CD1c-positive myeloid dendritic cell (primary cell): ENCODE measurements at regions not wholly inside any gene's neighbourhood (a gene's known extent, or its start where the extent isn't known, plus 50 kb on each side); places are given as distances from the start of the nearest gene placed in this dataset.
"Not testable (repeated sequence)": the region's sequence is repeated elsewhere in the genome, so short reads cannot be mapped to it uniquely, and the experiment has no call there.

ENCODE experiments used
- DNase-seq: peaks from one replicate; pipeline ENCODE4 v3.0.0-alpha.2; 2016; ENCODE audit errors: extremely low spot score

DNA sequence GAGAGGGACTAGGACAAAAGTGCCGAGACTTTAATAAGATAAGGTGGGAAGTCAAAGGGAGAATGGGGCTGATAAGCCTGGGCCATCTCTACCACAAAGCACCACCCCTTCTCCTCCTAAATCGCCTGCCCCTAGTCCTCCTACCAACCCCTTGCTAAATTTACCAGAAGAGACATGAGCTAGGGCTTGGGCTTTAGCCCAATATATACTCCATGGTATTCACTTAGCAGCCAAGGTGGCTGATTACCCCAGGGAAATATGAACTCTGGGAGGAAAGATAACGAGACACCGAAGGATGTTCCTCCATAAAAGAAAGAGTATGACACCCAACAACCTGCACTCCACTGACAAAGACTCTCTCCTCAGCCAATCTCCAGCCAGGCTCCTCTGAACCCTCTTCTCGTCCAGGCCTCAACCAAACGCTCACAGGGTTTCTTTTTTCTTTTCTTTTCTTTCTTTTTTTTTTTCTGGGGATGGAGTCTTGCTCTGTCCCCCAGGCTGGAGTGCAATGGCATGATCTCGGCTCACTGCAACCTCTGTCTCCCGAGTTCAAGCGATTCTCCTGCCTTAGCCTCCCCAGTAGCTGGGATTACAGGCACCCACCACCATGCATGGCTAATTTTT is 610.2 kb downstream of the UQCRFS1 start:
- no peak for DNase-seq

DNA sequence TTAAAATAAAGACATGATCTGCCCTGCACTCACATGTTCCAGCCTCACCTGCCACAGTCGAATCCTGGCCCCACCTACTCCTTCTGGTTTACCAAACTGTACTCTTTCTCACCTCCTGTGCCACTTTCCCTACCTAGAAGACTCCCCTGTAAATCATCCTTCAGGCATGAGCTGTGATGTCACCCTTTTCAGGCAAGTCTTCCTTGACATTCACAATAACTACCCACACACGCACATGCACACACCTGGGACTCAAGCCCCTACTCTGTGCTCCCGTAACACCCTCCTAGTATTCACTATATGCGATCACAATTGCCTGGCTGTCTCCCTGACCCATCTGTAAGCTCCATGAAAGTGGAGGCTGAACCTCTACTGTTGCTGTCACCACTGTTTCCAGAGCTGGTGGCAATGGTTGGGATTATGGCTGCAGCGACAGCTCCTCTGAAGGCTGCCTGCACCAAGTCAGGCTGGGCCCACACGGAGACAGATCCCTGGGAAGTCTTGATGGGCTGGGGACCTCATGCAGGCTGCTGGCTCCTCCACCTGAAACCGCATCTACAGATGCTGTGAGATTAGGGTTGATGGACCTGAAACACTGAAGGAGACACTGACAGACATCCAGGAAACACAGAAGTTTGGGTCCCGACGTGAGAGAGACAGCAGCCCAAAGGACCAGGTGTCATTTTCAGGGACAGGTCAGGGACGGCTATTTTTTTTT is 611.1 kb downstream of the UQCRFS1 start:
- DNase-seq = no peak

- no peak for DNase-seq
Observed at GRCh38 chr19:28598861-28599260, 614.1 kb downstream of the UQCRFS1 start.

DNA sequence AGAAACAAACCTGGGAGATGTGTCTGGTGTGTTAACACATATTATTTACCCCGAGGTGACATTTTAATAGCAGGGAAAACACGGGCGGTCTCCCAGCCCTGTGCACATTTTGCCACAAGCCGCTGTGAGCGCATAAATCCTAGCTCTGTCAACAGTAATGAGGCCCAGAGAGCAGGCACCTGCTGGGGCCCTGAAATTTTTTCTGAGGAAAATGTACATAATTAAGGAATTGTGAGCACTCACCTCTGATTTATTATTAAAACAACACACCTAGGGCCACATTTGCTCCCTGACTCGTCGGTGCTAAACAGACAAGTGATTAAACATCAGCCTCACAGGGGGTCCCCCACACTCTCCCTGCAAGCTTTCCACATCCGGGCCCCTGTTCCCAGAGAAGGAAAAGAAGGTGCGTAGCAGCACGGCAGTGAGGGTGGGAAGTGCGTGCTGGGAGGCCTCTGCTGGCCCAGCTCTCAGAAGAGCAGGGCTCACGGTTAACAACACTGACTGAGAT is 616.3 kb downstream of the UQCRFS1 start:
- no peak for DNase-seq

DNA sequence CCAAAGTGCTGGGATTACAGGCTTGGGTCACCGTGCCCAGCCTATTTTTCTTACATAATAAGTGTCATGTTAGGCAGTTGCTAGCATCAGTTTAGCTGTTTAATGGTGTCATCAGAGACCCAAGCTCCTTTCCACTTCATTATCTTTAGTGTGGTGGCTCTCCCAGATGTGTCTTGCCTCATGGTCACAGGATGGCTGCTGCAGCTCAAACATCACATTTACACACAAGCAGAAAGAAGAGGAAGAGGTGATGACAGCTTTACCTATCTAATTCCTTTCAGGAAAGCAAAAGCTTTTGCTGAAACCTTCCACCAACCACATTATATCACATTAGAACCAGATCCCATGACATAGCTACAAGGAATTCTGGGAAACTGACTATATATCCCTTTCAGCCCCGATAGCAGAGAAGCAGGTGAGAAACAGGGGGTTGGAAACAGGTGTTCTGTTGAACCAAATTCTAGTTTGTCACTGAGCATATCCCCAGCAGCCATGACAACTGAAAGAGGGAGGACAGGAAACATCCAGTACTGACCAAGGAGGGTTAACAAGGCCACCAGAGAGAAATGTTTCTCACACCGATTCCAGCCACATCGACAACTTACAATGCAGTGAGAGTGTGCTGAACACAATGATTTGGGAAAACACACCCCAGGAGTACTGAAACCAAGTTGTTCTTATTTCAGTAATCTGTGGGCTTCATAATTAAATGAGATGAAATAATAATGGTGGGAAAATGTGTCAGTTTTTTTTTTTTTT is 617.0 kb downstream of the UQCRFS1 start:
- no peak for DNase-seq

GRCh38 chr19:28594737-28595136 is 618.2 kb downstream of the UQCRFS1 start:
- DNase-seq = no peak

GRCh38 chr19:28589991-28590411 is 623.0 kb downstream of the UQCRFS1 start:
- DNase-seq = not testable (repeated sequence)

- no peak for DNase-seq
Observed at GRCh38 chr19:28586474-28586873, 626.5 kb downstream of the UQCRFS1 start.

- no peak for DNase-seq
Observed at GRCh38 chr19:28585796-28586195, 627.2 kb downstream of the UQCRFS1 start.

DNA sequence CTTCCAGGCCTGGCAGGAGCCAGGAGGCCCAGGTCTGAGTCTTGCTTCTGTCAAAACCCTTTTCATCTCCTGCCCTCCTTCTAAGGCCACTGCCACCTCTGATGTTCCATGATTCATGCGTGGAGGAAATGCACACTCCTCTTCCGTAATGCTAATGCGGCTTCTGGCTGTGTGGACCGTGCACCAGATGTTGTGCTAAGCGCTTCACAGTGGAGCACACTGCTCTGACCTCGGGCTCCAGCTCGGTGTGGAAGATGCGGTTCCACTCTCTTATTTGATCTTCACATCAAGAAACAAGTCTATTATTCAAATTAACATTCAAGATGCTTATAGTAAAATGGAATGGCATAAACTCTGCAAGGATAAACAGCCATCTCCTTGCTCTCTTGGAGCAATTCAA is 629.2 kb downstream of the UQCRFS1 start:
- no peak for DNase-seq

DNA sequence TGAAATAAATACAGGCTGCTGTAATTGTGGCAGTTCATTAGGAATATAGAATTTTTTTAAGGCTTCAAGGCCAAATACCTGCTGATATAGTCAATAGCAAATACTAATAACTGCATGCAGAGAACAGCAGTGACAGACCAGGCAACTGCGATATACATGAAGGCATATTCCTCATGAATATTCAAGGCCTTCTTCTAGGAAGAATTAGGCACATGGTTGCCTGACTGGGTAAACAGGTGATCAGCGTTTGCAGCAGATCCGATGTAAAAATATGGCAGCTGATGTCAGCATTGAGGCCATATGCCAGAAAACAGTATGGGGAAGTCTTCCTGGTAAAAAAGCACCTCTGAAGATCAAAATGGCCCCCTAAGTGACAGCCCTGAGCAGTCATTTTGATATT is 629.7 kb downstream of the UQCRFS1 start:
- no peak for DNase-seq

DNA sequence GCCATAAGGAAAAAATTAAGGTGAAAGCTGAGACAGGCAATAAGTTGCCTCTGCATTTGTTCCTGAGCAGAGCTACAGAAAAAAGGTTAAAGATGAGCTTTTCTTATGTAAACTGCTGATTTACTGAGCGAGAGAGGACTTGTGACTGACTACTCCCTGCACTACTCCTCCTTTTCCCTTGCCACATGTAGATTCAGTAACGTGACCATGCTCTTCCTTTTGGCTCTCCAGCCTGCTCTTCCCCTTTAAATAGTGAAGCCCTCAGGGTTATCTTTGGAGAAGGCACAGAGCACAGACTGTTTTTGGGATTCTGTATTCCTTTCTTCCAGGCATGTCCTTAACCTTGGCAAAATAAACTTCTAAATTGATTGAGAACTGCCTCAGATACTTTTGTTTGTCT is 630.2 kb downstream of the UQCRFS1 start:
- no peak for DNase-seq

DNA sequence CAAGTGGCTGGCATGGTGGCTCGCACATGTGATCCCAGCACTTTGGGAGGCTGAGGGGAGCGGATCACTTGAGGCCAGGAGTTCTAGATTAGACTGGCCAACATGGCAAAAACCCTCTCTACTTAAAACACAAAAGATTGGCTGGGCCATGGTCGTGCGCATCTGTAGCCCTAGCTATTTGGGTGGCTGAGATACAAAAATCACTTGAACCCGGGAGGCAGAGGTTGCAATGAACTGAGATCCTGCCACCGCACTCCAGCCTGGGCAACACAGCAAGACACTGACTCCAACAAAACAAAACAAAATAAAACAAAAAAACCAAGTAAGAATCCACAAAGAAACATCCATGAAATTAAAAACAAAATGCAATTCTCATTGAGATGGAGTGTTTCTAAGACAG is 630.6 kb downstream of the UQCRFS1 start:
- DNase-seq = no peak

GRCh38 chr19:28581468-28581770 is 631.5 kb downstream of the UQCRFS1 start:
- DNase-seq = no peak

DNA sequence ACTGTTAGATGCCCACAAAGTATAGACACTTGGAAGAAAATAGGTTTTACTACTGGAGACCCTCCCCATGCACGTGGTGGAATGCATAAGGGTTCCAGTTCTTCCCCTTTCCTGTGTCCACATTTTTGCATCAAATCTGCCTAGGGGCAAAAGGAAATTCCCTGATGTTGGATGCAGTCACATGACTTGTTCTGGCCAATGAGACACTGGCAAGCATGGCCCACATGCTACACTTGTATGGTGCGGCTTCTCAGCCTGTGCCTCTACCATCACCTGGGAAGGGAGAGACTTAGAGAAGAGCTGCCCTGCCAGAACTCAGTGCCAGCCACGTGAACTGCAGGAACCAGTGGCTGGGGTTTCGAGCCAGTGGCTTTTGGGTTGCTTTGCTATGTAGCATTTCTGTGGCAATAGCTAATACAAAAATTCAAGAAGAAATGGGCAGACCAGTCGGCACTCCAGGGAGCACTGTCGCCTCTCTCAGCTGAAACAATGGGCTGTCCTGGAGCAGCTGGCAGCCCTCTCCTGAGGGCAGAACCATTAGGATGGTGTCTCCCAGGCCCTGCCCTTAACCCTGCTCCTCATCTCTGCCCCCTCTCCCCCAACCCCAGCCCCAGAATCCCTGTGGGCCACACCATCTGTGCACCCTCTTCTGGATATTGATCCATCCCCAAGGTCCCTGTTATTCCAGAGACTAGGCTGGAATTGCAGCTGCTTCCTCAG is 634.0 kb downstream of the UQCRFS1 start:
- DNase-seq = no peak

GRCh38 chr19:28578208-28578607 is 634.7 kb downstream of the UQCRFS1 start:
- DNase-seq = no peak

- DNase-seq = no peak
Observed at GRCh38 chr19:28577666-28578065, 635.3 kb downstream of the UQCRFS1 start.

- DNase-seq = no peak
Observed at GRCh38 chr19:28577233-28577632, 635.7 kb downstream of the UQCRFS1 start.

GRCh38 chr19:28575816-28576215 is 637.1 kb downstream of the UQCRFS1 start:
- DNase-seq = no peak

DNA sequence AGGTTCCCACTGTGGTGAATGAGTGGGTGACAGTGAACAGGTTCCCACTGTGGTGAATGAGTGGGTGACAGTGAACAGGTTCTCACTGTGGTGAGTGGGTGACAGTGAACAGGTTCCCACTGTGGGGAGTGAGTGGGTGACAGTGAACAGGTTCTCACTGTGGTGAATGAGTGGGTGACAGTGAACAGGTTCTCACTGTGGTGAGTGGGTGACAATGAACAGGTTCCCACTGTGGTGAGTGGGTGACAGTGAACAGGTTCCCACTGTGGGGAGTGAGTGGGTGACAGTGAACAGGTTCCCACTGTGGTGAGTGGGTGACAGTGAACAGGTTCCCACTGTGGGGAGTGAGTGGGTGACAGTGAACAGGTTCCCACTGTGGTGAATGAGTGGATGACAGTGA is 637.6 kb downstream of the UQCRFS1 start:
- not testable (repeated sequence) for DNase-seq

- no peak for DNase-seq
Observed at GRCh38 chr19:28574212-28574611, 638.7 kb downstream of the UQCRFS1 start.
